WTC11 (cell line): ENCODE measurements at regions not wholly inside any gene's neighbourhood (a gene's known extent, or its start where the extent isn't known, plus 50 kb on each side); places are given as distances from the start of the nearest gene placed in this dataset.

Experiments
- ATAC-seq: fragments of 200-7000 bp; cut with Tn5 transposase; 2 replicates; pipeline ENCODE4 v1.10.0; 2021; ENCODE audit warnings: mild to moderate bottlenecking, moderate library complexity
- CTCF ChIA-PET: fragments of 300-600 bp; sonication (Branson Sonifier 250); formaldehyde crosslinking; loops from one replicate; lab custom pipeline; 2021; ENCODE audit warnings: antibody characterized with exemption; lab: Charles Lee
- POLR2A ChIA-PET: fragments of 350-600 bp; sonication (Branson Sonifier 250); formaldehyde crosslinking; loops from one replicate; lab custom pipeline; 2021; ENCODE audit warnings: antibody characterized with exemption; lab: Charles Lee
- DNase-seq: peaks from one replicate; pipeline ENCODE4 v3.0.0; 2021; ENCODE audit warnings: low spot score
- H3K27ac Mint-ChIP-seq: 2 replicates; pipeline ENCODE4 v1.8.0; 2021; ENCODE audit warnings: mixed read lengths
- H3K27me3 Mint-ChIP-seq: 2 replicates; pipeline ENCODE4 v1.8.0; 2021; ENCODE audit warnings: low read depth, mild to moderate bottlenecking, moderate library complexity, mixed read lengths
- H3K36me3 Mint-ChIP-seq: 2 replicates; pipeline ENCODE4 v1.8.0; 2021; ENCODE audit warnings: mixed read lengths
- H3K4me1 Mint-ChIP-seq: 2 replicates; pipeline ENCODE4 v1.8.0; 2022; ENCODE audit warnings: mixed read lengths
- H3K4me3 Mint-ChIP-seq: 2 replicates; pipeline ENCODE4 v1.8.0; 2021; ENCODE audit warnings: mild to moderate bottlenecking, moderate library complexity, mixed read lengths
- H3K9me3 Mint-ChIP-seq: 2 replicates; pipeline ENCODE4 v1.8.0; 2021; ENCODE audit warnings: mixed read lengths
- ETV6 ChIP-seq: sonication (generic); formaldehyde crosslinking; IDR thresholded peaks from 2 replicates; pipeline ENCODE4 v1.8.1; 2022; ENCODE audit warnings: mild to moderate bottlenecking, missing genetic modification reagents
- FOXK1 ChIP-seq: sonication (generic); formaldehyde crosslinking; IDR thresholded peaks from 2 replicates; pipeline ENCODE4 v1.8.0; 2022; ENCODE audit warnings: mild to moderate bottlenecking, moderate library complexity, missing genetic modification reagents
- JUN ChIP-seq: sonication (generic); formaldehyde crosslinking; IDR thresholded peaks from 2 replicates; pipeline ENCODE4 v1.8.0; 2023; ENCODE audit warnings: mild to moderate bottlenecking, missing genetic modification reagents
- RELA ChIP-seq: sonication (generic); formaldehyde crosslinking; IDR thresholded peaks from 2 replicates; pipeline ENCODE4 v1.8.1; 2022; ENCODE audit warnings: missing genetic modification reagents, mild to moderate bottlenecking, borderline replicate concordance
- TCF7 ChIP-seq: sonication (generic); formaldehyde crosslinking; IDR thresholded peaks from 2 replicates; pipeline ENCODE4 v1.8.0; 2022; ENCODE audit warnings: mild to moderate bottlenecking, low read depth, missing genetic modification reagents, moderate library complexity
- TEAD4 ChIP-seq: sonication (generic); formaldehyde crosslinking; IDR thresholded peaks from 2 replicates; pipeline ENCODE4 v1.8.0; 2022; ENCODE audit warnings: mild to moderate bottlenecking, missing genetic modification reagents
- ZNF121 ChIP-seq: sonication (generic); formaldehyde crosslinking; IDR thresholded peaks from 2 replicates; pipeline ENCODE4 v1.8.0; 2023; ENCODE audit warnings: missing genetic modification reagents
- ZNF671 ChIP-seq: fragments of 250-450 bp; sonication (Bioruptor Pico); IDR thresholded peaks from 2 replicates; pipeline ENCODE4 v1.8.0; 2021; ENCODE audit warnings: mild to moderate bottlenecking
- TF ChIP-seq, protein P1 (sequence below): sonication (generic); formaldehyde crosslinking; IDR thresholded peaks from 2 replicates; pipeline ENCODE4 v1.8.0; 2022; ENCODE audit warnings: mild to moderate bottlenecking, missing genetic modification reagents
- TF ChIP-seq, protein P2 (sequence below): fragments of 250-450 bp; sonication (Bioruptor Pico); IDR thresholded peaks from 2 replicates; pipeline ENCODE4 v2.1.2; 2022; ENCODE audit warnings: mild to moderate bottlenecking, moderate library complexity
- TF ChIP-seq, protein P3 (sequence below): sonication (generic); formaldehyde crosslinking; conservative IDR thresholded peaks from 2 replicates; pipeline ENCODE4 v1.8.1; 2023; ENCODE audit warnings: mild to moderate bottlenecking, low read depth, missing genetic modification reagents, moderate library complexity
- TF ChIP-seq, protein P4 (sequence below): fragments of 250-450 bp; sonication (Bioruptor Pico); IDR thresholded peaks from 2 replicates; pipeline ENCODE4 v1.9.0; 2021; ENCODE audit warnings: moderate library complexity, mild to moderate bottlenecking, inconsistent platforms, borderline replicate concordance
- TF ChIP-seq, protein P5 (sequence below): fragments of 250-450 bp; sonication (Bioruptor Pico); IDR thresholded peaks from 2 replicates; pipeline ENCODE4 v1.9.0; 2021; ENCODE audit warnings: mild to moderate bottlenecking
- TF ChIP-seq, protein P6 (sequence below): sonication (generic); formaldehyde crosslinking; IDR thresholded peaks from 2 replicates; pipeline ENCODE4 v1.8.0; 2023; ENCODE audit warnings: missing genetic modification reagents, mild to moderate bottlenecking, borderline replicate concordance
- TF ChIP-seq, protein P7 (sequence below): sonication (generic); formaldehyde crosslinking; IDR thresholded peaks from 2 replicates; pipeline ENCODE4 v1.8.1; 2022; ENCODE audit warnings: mild to moderate bottlenecking, moderate library complexity, missing genetic modification reagents

DNA sequence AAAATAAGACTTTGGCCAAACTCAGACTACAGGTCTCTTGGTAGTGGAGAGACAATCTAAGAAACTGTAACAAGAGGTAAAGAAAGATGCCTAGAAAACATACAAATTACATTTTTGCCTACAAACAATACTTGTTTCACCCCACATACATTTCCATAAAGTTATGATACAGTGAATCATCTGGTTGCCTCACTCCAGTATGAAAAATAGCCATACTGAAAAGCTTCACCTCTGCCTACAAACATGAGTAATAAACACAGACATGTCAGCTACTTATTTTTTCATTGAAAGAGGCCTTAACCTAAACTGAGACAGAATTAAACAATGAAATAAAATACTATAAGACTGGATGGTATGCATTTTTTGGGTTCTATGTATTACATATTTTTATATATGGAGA lies 1463.0 kb downstream of the FAM181B start:
- H3K36me3 Mint-ChIP-seq: no peaks in the 10 kb centered on the region
- peaks cover 14% of the 10 kb centered on the region for H3K4me1 Mint-ChIP-seq
- ATAC-seq: no peak
- H3K4me3 Mint-ChIP-seq: no peak overlapping the region
- H3K9me3 Mint-ChIP-seq: no peaks in the 10 kb centered on the region
- no peaks in the 10 kb centered on the region for H3K27me3 Mint-ChIP-seq
- CTCF ChIA-PET: no interaction called here
- DNase-seq: no peak
- TF ChIP-seq, protein P1, sequence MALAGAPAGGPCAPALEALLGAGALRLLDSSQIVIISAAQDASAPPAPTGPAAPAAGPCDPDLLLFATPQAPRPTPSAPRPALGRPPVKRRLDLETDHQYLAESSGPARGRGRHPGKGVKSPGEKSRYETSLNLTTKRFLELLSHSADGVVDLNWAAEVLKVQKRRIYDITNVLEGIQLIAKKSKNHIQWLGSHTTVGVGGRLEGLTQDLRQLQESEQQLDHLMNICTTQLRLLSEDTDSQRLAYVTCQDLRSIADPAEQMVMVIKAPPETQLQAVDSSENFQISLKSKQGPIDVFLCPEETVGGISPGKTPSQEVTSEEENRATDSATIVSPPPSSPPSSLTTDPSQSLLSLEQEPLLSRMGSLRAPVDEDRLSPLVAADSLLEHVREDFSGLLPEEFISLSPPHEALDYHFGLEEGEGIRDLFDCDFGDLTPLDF: no peak
- no peak for TF ChIP-seq ZNF121 (CRISPR knock-in tag)
- TF ChIP-seq, protein P2, sequence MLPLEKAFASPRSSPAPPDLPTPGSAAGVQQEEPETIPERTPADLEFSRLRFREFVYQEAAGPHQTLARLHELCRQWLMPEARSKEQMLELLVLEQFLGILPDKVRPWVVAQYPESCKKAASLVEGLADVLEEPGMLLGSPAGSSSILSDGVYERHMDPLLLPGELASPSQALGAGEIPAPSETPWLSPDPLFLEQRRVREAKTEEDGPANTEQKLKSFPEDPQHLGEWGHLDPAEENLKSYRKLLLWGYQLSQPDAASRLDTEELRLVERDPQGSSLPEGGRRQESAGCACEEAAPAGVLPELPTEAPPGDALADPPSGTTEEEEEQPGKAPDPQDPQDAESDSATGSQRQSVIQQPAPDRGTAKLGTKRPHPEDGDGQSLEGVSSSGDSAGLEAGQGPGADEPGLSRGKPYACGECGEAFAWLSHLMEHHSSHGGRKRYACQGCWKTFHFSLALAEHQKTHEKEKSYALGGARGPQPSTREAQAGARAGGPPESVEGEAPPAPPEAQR (CRISPR knock-in tag): no peak
- no peak for TF ChIP-seq TEAD4 (CRISPR knock-in tag)
- TF ChIP-seq ZNF671 (CRISPR knock-in tag): no peak
- TF ChIP-seq, protein P3, sequence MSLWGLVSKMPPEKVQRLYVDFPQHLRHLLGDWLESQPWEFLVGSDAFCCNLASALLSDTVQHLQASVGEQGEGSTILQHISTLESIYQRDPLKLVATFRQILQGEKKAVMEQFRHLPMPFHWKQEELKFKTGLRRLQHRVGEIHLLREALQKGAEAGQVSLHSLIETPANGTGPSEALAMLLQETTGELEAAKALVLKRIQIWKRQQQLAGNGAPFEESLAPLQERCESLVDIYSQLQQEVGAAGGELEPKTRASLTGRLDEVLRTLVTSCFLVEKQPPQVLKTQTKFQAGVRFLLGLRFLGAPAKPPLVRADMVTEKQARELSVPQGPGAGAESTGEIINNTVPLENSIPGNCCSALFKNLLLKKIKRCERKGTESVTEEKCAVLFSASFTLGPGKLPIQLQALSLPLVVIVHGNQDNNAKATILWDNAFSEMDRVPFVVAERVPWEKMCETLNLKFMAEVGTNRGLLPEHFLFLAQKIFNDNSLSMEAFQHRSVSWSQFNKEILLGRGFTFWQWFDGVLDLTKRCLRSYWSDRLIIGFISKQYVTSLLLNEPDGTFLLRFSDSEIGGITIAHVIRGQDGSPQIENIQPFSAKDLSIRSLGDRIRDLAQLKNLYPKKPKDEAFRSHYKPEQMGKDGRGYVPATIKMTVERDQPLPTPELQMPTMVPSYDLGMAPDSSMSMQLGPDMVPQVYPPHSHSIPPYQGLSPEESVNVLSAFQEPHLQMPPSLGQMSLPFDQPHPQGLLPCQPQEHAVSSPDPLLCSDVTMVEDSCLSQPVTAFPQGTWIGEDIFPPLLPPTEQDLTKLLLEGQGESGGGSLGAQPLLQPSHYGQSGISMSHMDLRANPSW: no peak
- TF ChIP-seq, protein P4, sequence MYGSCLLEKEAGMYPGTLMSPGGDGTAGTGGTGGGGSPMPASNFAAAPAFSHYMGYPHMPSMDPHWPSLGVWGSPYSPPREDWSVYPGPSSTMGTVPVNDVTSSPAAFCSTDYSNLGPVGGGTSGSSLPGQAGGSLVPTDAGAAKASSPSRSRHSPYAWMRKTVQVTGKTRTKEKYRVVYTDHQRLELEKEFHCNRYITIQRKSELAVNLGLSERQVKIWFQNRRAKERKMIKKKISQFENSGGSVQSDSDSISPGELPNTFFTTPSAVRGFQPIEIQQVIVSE (CRISPR knock-in tag): no peak
- TF ChIP-seq, protein P5, sequence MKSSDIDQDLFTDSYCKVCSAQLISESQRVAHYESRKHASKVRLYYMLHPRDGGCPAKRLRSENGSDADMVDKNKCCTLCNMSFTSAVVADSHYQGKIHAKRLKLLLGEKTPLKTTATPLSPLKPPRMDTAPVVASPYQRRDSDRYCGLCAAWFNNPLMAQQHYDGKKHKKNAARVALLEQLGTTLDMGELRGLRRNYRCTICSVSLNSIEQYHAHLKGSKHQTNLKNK (CRISPR knock-in tag): no peak
- TF ChIP-seq JUN (CRISPR knock-in tag): no peak
- TF ChIP-seq RELA (CRISPR knock-in tag): no peak
- TF ChIP-seq FOXK1 (CRISPR knock-in tag): no peak
- no peak for TF ChIP-seq TCF7 (CRISPR knock-in tag)
- no peak for TF ChIP-seq ETV6 (CRISPR knock-in tag)
- TF ChIP-seq, protein P6, sequence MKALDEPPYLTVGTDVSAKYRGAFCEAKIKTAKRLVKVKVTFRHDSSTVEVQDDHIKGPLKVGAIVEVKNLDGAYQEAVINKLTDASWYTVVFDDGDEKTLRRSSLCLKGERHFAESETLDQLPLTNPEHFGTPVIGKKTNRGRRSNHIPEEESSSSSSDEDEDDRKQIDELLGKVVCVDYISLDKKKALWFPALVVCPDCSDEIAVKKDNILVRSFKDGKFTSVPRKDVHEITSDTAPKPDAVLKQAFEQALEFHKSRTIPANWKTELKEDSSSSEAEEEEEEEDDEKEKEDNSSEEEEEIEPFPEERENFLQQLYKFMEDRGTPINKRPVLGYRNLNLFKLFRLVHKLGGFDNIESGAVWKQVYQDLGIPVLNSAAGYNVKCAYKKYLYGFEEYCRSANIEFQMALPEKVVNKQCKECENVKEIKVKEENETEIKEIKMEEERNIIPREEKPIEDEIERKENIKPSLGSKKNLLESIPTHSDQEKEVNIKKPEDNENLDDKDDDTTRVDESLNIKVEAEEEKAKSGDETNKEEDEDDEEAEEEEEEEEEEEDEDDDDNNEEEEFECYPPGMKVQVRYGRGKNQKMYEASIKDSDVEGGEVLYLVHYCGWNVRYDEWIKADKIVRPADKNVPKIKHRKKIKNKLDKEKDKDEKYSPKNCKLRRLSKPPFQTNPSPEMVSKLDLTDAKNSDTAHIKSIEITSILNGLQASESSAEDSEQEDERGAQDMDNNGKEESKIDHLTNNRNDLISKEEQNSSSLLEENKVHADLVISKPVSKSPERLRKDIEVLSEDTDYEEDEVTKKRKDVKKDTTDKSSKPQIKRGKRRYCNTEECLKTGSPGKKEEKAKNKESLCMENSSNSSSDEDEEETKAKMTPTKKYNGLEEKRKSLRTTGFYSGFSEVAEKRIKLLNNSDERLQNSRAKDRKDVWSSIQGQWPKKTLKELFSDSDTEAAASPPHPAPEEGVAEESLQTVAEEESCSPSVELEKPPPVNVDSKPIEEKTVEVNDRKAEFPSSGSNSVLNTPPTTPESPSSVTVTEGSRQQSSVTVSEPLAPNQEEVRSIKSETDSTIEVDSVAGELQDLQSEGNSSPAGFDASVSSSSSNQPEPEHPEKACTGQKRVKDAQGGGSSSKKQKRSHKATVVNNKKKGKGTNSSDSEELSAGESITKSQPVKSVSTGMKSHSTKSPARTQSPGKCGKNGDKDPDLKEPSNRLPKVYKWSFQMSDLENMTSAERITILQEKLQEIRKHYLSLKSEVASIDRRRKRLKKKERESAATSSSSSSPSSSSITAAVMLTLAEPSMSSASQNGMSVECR (CRISPR knock-in tag): no peak
- TF ChIP-seq, protein P7, sequence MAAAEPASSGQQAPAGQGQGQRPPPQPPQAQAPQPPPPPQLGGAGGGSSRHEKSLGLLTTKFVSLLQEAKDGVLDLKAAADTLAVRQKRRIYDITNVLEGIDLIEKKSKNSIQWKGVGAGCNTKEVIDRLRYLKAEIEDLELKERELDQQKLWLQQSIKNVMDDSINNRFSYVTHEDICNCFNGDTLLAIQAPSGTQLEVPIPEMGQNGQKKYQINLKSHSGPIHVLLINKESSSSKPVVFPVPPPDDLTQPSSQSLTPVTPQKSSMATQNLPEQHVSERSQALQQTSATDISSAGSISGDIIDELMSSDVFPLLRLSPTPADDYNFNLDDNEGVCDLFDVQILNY: no peak
- H3K27ac Mint-ChIP-seq: no peak overlapping the region
- POLR2A ChIA-PET: no interaction called here
